B cell (primary cell): ENCODE measurements at regions not wholly inside any gene's neighbourhood (a gene's known extent, or its start where the extent isn't known, plus 50 kb on each side); places are given as distances from the start of the nearest gene placed in this dataset.

ENCODE experiments used
- ATAC-seq: fragments of 200-7000 bp; cut with Tn5 transposase; one replicate; pipeline ENCODE4 v1.10.0; 2021; ENCODE audit warnings: low read depth, mild to moderate bottlenecking, moderate number of reproducible peaks, moderate library complexity
- CTCF ChIA-PET: fragments of 350-600 bp; sonication (Branson Sonifier 250); formaldehyde crosslinking; loops from one replicate; lab custom pipeline; 2021; ENCODE audit warnings: antibody characterized with exemption, inconsistent platforms; lab: Charles Lee
- POLR2A ChIA-PET: fragments of 350-600 bp; sonication (Branson Sonifier 250); formaldehyde crosslinking; loops from one replicate; lab custom pipeline; 2021; ENCODE audit warnings: antibody characterized with exemption; lab: Charles Lee
- DNase-seq: peaks from one replicate; pipeline ENCODE4 v3.0.0; 2013
- H2AFZ ChIP-seq: 2 replicates; pipeline ENCODE4 v1.6.1; 2012; ENCODE audit warnings: mild to moderate bottlenecking, low read depth, low read length; ENCODE audit not compliant: insufficient read depth, poor library complexity, severe bottlenecking
- H3K27ac ChIP-seq, 2 donors: 1 replicate in 1 of 2; 2 replicates in 1 of 2; pipeline ENCODE4 v1.5.1; 2012 to 2013; ENCODE audit warnings: low read length in 2 of 2, mild to moderate bottlenecking in 2 of 2, moderate library complexity in 1 of 2
- H3K27me3 ChIP-seq, 4 experiments: fragments of 200-600 bp in 1 of 4; sonication (generic) in 1 of 4; replicated peaks in 1 of 4; 1 replicate in 2 of 4; 2 replicates in 2 of 4; pipeline versions ENCODE4 v1.6.1 to v1.7.0; 2013 to 2016; ENCODE audit warnings: low read length in 3 of 4, mild to moderate bottlenecking in 2 of 4, mixed read lengths in 1 of 4, moderate library complexity in 1 of 4; ENCODE audit not compliant: insufficient read depth in 4 of 4, control insufficient read depth in 3 of 4; ENCODE audit errors: control extremely low read depth in 1 of 4
- H3K36me3 ChIP-seq, 2 experiments: replicated peaks in 1 of 2; 1 replicate in 1 of 2; 2 replicates in 1 of 2; pipeline versions ENCODE4 v1.6.1 to v1.7.1; 2013; ENCODE audit warnings: low read length in 1 of 2; ENCODE audit not compliant: insufficient read depth in 2 of 2, control insufficient read depth in 1 of 2; ENCODE audit errors: control extremely low read depth in 1 of 2, extremely low read depth in 1 of 2
- H3K4me1 ChIP-seq, 2 donors: fragments of 200-600 bp in 1 of 2; sonication (generic) in 1 of 2; 1 replicate in 1 of 2; 2 replicates in 1 of 2; pipeline versions ENCODE4 v1.5.1 to v1.6.1; 2013 to 2017; ENCODE audit warnings: low read length in 2 of 2; ENCODE audit not compliant: control insufficient read depth in 2 of 2, insufficient read depth in 2 of 2
- H3K4me2 ChIP-seq: replicated peaks from 2 replicates; pipeline ENCODE3; 2012; ENCODE audit warnings: mild to moderate bottlenecking, low read depth, low read length; ENCODE audit not compliant: poor library complexity, severe bottlenecking
- H3K4me3 ChIP-seq, 5 experiments: fragments of 200-600 bp in 1 of 5; sonication (generic) in 1 of 5; 1 replicate in 3 of 5; 2 replicates in 2 of 5; pipeline versions ENCODE4 v1.5.1 to v1.7.0; 2011 to 2016; ENCODE audit warnings: low read length in 4 of 5, mild to moderate bottlenecking in 4 of 5, low read depth in 2 of 5, control low read depth in 1 of 5, moderate library complexity in 1 of 5; ENCODE audit not compliant: insufficient read depth in 1 of 5; ENCODE audit errors: control extremely low read depth in 1 of 5, extremely low read depth in 1 of 5
- H3K79me2 ChIP-seq: fragments of 200-600 bp; sonication (generic); one replicate; pipeline ENCODE4 v1.6.0; 2016; ENCODE audit warnings: low read length; ENCODE audit not compliant: control insufficient read depth, insufficient read depth
- H3K9ac ChIP-seq: fragments of 200-600 bp; sonication (generic); 2 replicates; pipeline ENCODE4 v1.6.1; 2017; ENCODE audit warnings: mild to moderate bottlenecking, low read length, moderate library complexity
- H3K9me3 ChIP-seq, 3 donors: one replicate each; pipeline versions ENCODE4 v1.6.1 to v1.7.1; 2013; ENCODE audit warnings: low read length in 2 of 3; ENCODE audit not compliant: control insufficient read depth in 2 of 3, insufficient read depth in 1 of 3; ENCODE audit errors: control extremely low read depth in 1 of 3
- H4K20me1 ChIP-seq: 2 replicates; pipeline ENCODE4 v1.6.0; 2012; ENCODE audit warnings: mild to moderate bottlenecking, low read length; ENCODE audit not compliant: insufficient read depth, control insufficient read depth, poor library complexity, severe bottlenecking
- H3K27ac Mint-ChIP-seq: one replicate; pipeline ENCODE4 v1.8.0; 2021; ENCODE audit warnings: mixed read lengths
- H3K27me3 Mint-ChIP-seq: one replicate; pipeline ENCODE4 v1.8.0; 2021; ENCODE audit warnings: mixed read lengths
- H3K4me1 Mint-ChIP-seq: one replicate; pipeline ENCODE4 v1.8.0; 2021; ENCODE audit warnings: mixed read lengths
- H3K4me3 Mint-ChIP-seq: one replicate; pipeline ENCODE4 v1.8.0; 2021; ENCODE audit warnings: mixed read lengths
- H3K9me3 Mint-ChIP-seq: one replicate; pipeline ENCODE4 v1.8.0; 2022; ENCODE audit warnings: mixed read lengths; ENCODE audit not compliant: insufficient read depth
- CTCF ChIP-seq: fragments of 200-600 bp; IDR thresholded peaks from one replicate; pipeline ENCODE4 v1.8.0; 2022; ENCODE audit warnings: antibody characterized with exemption, mild to moderate bottlenecking
- EZH2 ChIP-seq: IDR thresholded peaks from 2 replicates; pipeline ENCODE4 v1.6.1; 2012; ENCODE audit warnings: borderline replicate concordance, low read depth, mild to moderate bottlenecking, moderate library complexity, low read length; ENCODE audit not compliant: insufficient read depth, poor library complexity, severe bottlenecking
- WGBS: methylation state at CpG from one replicate; pipeline ENCODE4 v1.1.5; 2013; ENCODE audit warnings: missing lambda C conversion rate; ENCODE audit not compliant: insufficient coverage; 5-methylcytosine and 5-hydroxymethylcytosine counted together
- intact Hi-C: fragments of 100-400 bp; cut with micrococcal nuclease; formaldehyde crosslinking; loops from one replicate; pipeline ENCODE4 v1.10.0; 2022

GRCh38 chr9:2486988-2487387 lies 134.6 kb upstream of the VLDLR start:
- CTCF ChIA-PET = no interaction called here
- Mint-ChIP-seq H3K9me3 (no peaks in the 10 kb centered on the region), H3K4me1 (no peaks in the 10 kb centered on the region), H3K4me3 (no peak overlapping the region), H3K27ac (no peak overlapping the region), H3K27me3 (peaks cover 7% of the 10 kb centered on the region)
- Histone ChIP-seq H3K9ac (no peak overlapping the region), H3K4me1 (no peaks in the 10 kb centered on the region), H2AFZ (no peak overlapping the region), H3K27me3 (no peaks in the 10 kb centered on the region), H3K4me2 (no peak overlapping the region), H3K79me2 (no peaks in the 10 kb centered on the region), H3K9me3 (no peaks in the 10 kb centered on the region), H3K27ac (no peak overlapping the region), H3K36me3 (no peaks in the 10 kb centered on the region), H3K4me3 (no peak overlapping the region), H4K20me1 (no peaks in the 10 kb centered on the region)
- POLR2A ChIA-PET = no interaction called here
- intact Hi-C loops = no loop called here
- no peak for TF ChIP-seq CTCF
- no peak for TF ChIP-seq EZH2
- no peak for ATAC-seq
- DNase-seq = no peak

- Histone ChIP-seq H3K27me3 (no peaks in the 10 kb centered on the region), H3K27ac (no peak overlapping the region), H3K4me3 (no peak overlapping the region), H3K9ac (no peak overlapping the region), H3K4me2 (no peak overlapping the region), H3K9me3 (no peaks in the 10 kb centered on the region), H2AFZ (no peak overlapping the region), H3K36me3 (no peaks in the 10 kb centered on the region), H3K79me2 (no peaks in the 10 kb centered on the region), H3K4me1 (no peaks in the 10 kb centered on the region), H4K20me1 (no peaks in the 10 kb centered on the region)
- ChIA-PET POLR2A (no interaction called here), CTCF (no interaction called here)
- no peak for ATAC-seq
- H3K27ac Mint-ChIP-seq = no peak overlapping the region
- H3K4me1 Mint-ChIP-seq = no peaks in the 10 kb centered on the region
- H3K27me3 Mint-ChIP-seq = peaks cover 7% of the 10 kb centered on the region
- H3K4me3 Mint-ChIP-seq = no peak overlapping the region
- no peak for TF ChIP-seq CTCF
- no peak for TF ChIP-seq EZH2
- intact Hi-C loops = no loop called here
- WGBS = no CpG with 5 or more reads among the region's 2 CpGs
- no peaks in the 10 kb centered on the region for H3K9me3 Mint-ChIP-seq
- DNase-seq = no peak
Observed at GRCh38 chr9:2489838-2490314, 131.7 kb upstream of the VLDLR start.
